ENCODE measurements at regions not wholly inside any gene's neighbourhood (a gene's known extent, or its start where the extent isn't known, plus 50 kb on each side); places are given as distances from the start of the nearest gene placed in this dataset.

- Mint-ChIP-seq H3K36me3 (ENCODE audit: low read depth) (no peaks in the 10 kb centered on the region), H3K27ac (ENCODE audit: unreplicated experiment) (no peak overlapping the region), H3K4me1 (ENCODE audit: low read depth) (no peaks in the 10 kb centered on the region), H3K27me3 (ENCODE audit: low read depth) (peaks cover 21% of the 10 kb centered on the region), H3K9me3 (ENCODE audit: low read depth) (peaks cover 5% of the 10 kb centered on the region), H3K4me3 (ENCODE audit: unreplicated experiment) (no peak overlapping the region)
- no peak for TF ChIP-seq CTCF (IDR thresholded peaks at IDR 0.05)
- no peak for DNase-seq (ENCODE audit: low spot score)
Observed at GRCh38 chr10:78351809-78352208, 318.1 kb downstream of the RPS24 start.

GRCh38 chr10:78353636-78354035 lies 320.0 kb downstream of the RPS24 start:
- Mint-ChIP-seq H3K9me3 (ENCODE audit: low read depth) (no peaks in the 10 kb centered on the region), H3K27me3 (ENCODE audit: low read depth) (peaks cover 25% of the 10 kb centered on the region), H3K4me3 (ENCODE audit: unreplicated experiment) (no peak overlapping the region), H3K36me3 (ENCODE audit: low read depth) (no peaks in the 10 kb centered on the region), H3K4me1 (ENCODE audit: low read depth) (no peaks in the 10 kb centered on the region), H3K27ac (ENCODE audit: unreplicated experiment) (no peak overlapping the region)
- no peak for DNase-seq (ENCODE audit: low spot score)
- TF ChIP-seq CTCF (IDR thresholded peaks at IDR 0.05): no peak

- Mint-ChIP-seq H3K4me3 (ENCODE audit: unreplicated experiment) (no peak overlapping the region), H3K36me3 (ENCODE audit: low read depth) (no peaks in the 10 kb centered on the region), H3K27me3 (ENCODE audit: low read depth) (peaks cover 25% of the 10 kb centered on the region), H3K4me1 (ENCODE audit: low read depth) (no peaks in the 10 kb centered on the region), H3K9me3 (ENCODE audit: low read depth) (no peaks in the 10 kb centered on the region), H3K27ac (ENCODE audit: unreplicated experiment) (no peak overlapping the region)
- DNase-seq (ENCODE audit: low spot score): no peak
- no peak for TF ChIP-seq CTCF (IDR thresholded peaks at IDR 0.05)
Observed at GRCh38 chr10:78354101-78354500, 320.4 kb downstream of the RPS24 start.

- DNase-seq (ENCODE audit: low spot score): no peak
- no peak overlapping the region for H3K27ac Mint-ChIP-seq (ENCODE audit: unreplicated experiment)
- peaks cover 3% of the 10 kb centered on the region for H3K4me1 Mint-ChIP-seq (ENCODE audit: low read depth)
- TF ChIP-seq CTCF (IDR thresholded peaks at IDR 0.05): no peak
- no peaks in the 10 kb centered on the region for H3K36me3 Mint-ChIP-seq (ENCODE audit: low read depth)
- H3K4me3 Mint-ChIP-seq (ENCODE audit: unreplicated experiment): no peak overlapping the region
- H3K27me3 Mint-ChIP-seq (ENCODE audit: low read depth): peaks cover 10% of the 10 kb centered on the region
- no peaks in the 10 kb centered on the region for H3K9me3 Mint-ChIP-seq (ENCODE audit: low read depth)
Observed at GRCh38 chr10:78356291-78356900, 322.7 kb downstream of the RPS24 start.

GRCh38 chr10:78357141-78358063 lies 323.7 kb downstream of the RPS24 start:
- TF ChIP-seq CTCF (IDR thresholded peaks at IDR 0.05): no peak
- Mint-ChIP-seq H3K27ac (ENCODE audit: unreplicated experiment) (no peak overlapping the region), H3K4me3 (ENCODE audit: unreplicated experiment) (no peak overlapping the region), H3K9me3 (ENCODE audit: low read depth) (no peaks in the 10 kb centered on the region), H3K4me1 (ENCODE audit: low read depth) (peaks cover 7% of the 10 kb centered on the region), H3K36me3 (ENCODE audit: low read depth) (no peaks in the 10 kb centered on the region), H3K27me3 (ENCODE audit: low read depth) (peaks cover 9% of the 10 kb centered on the region)
- no peak for DNase-seq (ENCODE audit: low spot score)
